GM19395 (cell line): ENCODE measurements at regions not wholly inside any gene's neighbourhood (a gene's known extent, or its start where the extent isn't known, plus 50 kb on each side); places are given as distances from the start of the nearest gene placed in this dataset.

Source experiments
- ATAC-seq: cut with Tn5 transposase; IDR thresholded peaks from one replicate; pipeline ENCODE4 v1.9.1; 2021; ENCODE audit warnings: mild to moderate bottlenecking, moderate library complexity; ENCODE audit not compliant: unreplicated experiment

- no peak for ATAC-seq
These were observed 923.1 kb upstream of the TMPRSS15 start for GRCh38 chr21:19326531-19327319.

DNA sequence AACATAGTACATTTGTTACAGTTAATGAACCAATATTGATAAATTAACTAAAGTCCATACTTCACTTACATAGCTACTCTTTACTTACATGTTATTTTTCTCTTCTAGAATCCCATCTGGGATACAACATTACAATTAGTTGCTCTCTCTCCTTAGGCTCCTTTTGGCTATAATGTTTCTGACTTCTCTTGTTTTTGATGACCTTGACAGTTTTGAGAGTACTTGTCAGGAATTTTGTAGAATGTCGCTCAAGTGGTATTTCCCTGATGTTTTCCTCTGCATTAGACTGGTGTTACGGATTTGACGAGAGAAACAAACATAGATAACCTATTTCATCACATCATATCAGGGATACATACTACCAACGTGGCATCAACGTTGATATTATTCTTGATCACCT is 925.4 kb upstream of the TMPRSS15 start:
- no peak for ATAC-seq

GRCh38 chr21:19340303-19340702 is 936.7 kb upstream of the TMPRSS15 start:
- ATAC-seq: no peak

GRCh38 chr21:19340954-19341353 is 937.4 kb upstream of the TMPRSS15 start:
- no peak for ATAC-seq

DNA sequence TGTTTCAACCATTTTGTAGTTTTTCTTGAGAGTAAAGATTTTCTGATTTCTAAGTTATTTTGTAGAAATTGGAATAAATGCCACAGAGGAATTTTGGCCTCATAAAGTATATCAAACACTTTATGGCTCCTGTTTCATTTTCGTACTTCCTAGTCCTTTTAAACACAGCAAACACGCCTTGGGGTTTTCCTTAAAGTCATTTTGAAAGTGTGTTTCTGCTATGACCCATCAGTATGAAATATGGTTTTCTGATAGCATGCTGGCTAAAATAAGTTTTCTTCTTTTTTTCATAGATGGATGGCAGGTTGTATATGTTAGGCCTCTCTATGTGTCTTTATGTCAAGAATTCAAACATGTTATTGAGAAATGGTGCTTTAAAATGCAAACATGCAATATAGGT is 940.1 kb upstream of the TMPRSS15 start:
- ATAC-seq: no peak

- no peak for ATAC-seq
These were observed 946.7 kb upstream of the TMPRSS15 start for GRCh38 chr21:19350286-19350685.

- no peak for ATAC-seq
These were observed 949.7 kb upstream of the TMPRSS15 start for GRCh38 chr21:19353256-19353655.

GRCh38 chr21:19368944-19369343 is 965.4 kb upstream of the TMPRSS15 start:
- ATAC-seq: no peak

GRCh38 chr21:19392390-19392789 is 988.8 kb upstream of the TMPRSS15 start:
- ATAC-seq: no peak

DNA sequence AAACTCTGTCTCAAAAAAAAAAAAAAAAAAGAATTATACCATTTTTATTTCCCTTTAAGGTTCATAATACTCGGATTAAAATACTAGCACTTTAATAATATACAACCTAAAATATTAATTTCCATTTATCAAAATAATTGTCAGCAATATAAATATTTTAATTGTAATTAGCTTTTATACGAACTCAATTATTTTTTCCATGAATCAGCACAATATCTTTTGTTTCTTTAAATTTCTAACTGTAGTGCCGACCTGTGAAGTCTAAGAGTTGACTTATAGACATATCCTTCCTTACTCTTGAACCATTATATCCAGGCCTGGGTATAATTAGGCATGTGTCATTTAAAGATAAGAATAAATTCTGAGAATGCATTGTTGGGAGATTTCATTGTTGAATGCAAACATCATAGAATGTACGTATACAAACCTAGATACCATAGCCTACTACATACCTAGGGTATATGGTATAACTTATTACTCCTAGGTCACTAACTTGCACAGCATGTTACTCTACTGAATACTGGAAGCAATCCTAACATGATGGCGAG is 996.7 kb upstream of the TMPRSS15 start:
- no peak for ATAC-seq

- no peak for ATAC-seq
These were observed 999.3 kb upstream of the TMPRSS15 start for GRCh38 chr21:19402870-19403269.

- no peak for ATAC-seq
These were observed 1001.7 kb upstream of the TMPRSS15 start for GRCh38 chr21:19405326-19405725.

- ATAC-seq: no peak
These were observed 1017.0 kb upstream of the TMPRSS15 start for GRCh38 chr21:19420565-19420964.

DNA sequence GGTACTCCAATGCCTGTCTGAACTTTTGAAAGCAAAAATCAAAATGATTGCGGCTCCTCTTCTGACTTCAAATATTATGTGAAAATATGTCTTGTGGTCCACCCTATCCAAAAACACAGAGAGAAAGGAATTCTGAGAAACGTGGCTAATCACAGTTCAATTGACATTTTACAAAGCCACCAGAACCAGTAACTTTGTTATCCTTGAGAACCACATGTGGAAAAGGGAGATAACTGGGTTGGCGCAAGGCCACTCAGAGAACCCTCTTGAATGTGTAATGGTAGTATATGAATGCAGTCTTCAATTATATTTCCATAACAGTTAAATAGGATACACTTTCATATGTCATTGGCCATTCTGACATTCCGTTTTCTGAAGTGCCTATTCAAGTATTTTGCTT is 1030.0 kb upstream of the TMPRSS15 start:
- ATAC-seq: no peak

DNA sequence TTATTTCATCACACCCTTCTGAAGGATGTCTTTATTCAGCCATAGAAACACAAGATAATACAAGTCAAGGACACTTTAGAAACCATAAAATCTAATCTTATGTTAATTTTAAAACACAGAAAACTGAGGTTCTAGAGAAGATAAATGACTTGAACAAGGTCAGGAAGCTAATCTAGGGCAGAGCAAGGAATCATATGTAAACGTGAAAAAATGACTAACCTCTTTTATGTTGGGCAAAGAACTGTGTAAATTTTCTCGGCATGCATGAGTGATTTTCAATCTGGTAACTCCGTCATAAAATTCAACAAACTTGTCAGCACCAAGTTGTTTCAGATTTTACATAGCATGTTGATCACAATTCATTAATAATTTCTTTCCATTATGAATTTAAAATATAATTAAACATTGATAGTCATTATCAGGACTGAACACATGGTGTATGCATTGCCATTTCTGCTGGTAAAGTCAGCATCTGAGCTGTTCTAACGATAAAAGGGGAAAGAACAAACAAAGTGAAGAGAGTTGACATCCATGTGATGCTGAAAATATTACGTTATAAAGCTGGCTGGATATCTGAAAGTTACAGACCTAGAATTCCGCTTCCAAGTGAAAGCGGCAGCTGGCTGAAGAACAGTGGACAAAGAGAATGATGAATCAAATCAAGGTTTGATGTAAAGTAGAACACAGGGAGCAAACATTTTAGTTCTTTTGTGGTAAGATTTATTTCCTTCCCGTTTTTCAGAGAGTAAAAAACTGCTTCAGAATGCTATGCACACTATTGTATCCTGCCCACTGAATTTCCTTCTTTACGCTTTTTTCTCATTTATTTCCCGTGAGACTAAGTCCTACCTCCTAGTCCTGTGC is 1037.4 kb upstream of the TMPRSS15 start:
- no peak for ATAC-seq

DNA sequence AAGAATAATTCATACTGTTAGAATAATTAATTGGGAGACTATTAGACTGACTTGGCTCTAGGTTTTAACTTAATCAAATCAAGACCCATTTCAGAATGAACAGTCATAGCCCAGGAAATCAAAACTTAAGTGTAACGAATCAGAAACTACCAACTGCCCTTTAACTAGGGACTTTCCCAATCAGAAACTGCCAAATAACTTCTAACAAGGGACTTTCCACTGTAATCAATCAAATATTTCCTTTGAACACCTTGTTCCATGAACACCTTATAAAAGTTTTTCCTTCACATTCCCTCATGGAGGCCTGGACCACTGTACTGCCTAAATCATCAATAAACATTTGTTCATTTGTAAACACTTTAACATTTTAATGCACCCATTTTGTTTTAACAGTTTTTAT is 1054.7 kb upstream of the TMPRSS15 start:
- ATAC-seq: no peak

DNA sequence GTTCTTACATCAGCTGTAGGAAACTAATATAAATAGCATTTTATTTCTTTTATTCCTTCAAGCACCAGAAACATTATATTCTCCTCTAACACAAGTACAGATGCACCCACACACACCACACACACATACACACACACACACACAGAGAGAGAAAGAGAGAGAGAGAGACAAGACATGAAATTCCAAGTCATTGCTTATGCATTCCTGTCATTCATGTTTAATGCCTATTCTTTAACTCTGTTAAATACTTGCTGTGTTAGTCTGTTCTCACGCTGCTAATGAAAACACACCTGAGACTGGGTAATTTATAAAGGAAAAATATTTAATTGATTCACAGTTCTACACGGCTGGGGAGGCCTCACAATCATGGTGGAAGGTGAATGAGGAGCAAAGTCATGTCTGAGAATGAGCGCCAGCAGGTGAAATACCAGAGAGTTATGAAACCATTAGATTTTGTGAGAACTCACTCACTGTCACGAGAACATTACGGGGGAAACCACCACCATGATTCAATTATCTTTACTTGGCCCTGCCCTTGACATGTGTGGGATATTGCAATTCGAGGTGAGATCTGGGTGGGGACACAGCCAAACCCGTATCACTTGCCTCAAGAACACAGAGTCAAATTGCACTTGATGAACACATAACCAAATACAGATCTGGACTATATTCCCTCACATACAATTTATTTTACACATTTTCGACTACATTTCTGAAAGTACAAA is 1058.1 kb upstream of the TMPRSS15 start:
- no peak for ATAC-seq

GRCh38 chr21:19463966-19464365 is 1060.4 kb upstream of the TMPRSS15 start:
- ATAC-seq: no peak

DNA sequence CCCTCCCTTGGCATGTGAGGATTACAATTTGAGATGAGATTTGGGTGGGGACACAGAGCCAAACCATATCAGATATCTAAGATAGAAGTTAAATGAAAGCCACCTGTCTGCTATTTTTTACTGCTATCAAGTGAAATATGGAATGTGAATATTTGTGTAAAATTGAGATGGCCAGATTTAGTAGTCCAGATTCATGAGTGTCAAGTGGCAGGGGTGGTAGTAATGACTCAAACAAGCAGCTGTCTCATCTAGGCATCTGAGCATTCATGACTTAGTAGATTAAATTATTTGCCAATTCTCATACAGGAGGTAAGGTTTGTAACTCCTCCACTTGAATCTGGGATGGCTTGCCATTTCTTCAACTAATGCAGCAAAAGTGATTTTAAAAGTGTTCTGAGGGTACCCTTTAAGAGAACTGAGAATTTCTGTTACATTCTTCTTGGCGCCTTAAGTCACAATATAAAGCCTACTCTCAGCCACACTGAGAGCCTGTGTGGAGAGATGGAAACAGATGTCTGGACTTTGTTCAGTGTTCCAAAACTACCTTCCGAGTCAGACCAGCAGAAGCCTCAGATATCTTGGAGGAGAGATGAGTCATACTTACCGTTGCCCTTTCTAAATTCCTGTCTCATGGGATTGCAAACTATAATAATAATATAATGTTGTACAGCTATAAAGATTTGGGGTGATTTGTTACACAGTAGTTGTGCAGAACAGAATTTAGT is 1065.6 kb upstream of the TMPRSS15 start:
- ATAC-seq: no peak

- no peak for ATAC-seq
These were observed 1071.9 kb upstream of the TMPRSS15 start for GRCh38 chr21:19475525-19475924.

- no peak for ATAC-seq
These were observed 1086.3 kb upstream of the TMPRSS15 start for GRCh38 chr21:19489930-19490329.
